ENCODE measurements at regions not wholly inside any gene's neighbourhood (a gene's known extent, or its start where the extent isn't known, plus 50 kb on each side); places are given as distances from the start of the nearest gene placed in this dataset.

- Histone ChIP-seq H3K27ac (no peak overlapping the region), H3K36me3 (no peaks in the 10 kb centered on the region), H3K9me3 (no peaks in the 10 kb centered on the region), H3K4me1 (no peaks in the 10 kb centered on the region), H3K4me3 (no peak overlapping the region), H3K27me3 (no peaks in the 10 kb centered on the region)
- 80 to 87% methylated on average over 13 of the region's 13 CpGs for WGBS, 2 donors
- DNase-seq (no peak), ATAC-seq (ENCODE audit: low FRiP score in 2 of 2) (no peak)
- TF ChIP-seq POLR2A (IDR thresholded peaks at IDR 0.05) = no peak
- no peak for TF ChIP-seq EP300 (IDR thresholded peaks at IDR 0.05)
- no peak for TF ChIP-seq CTCF (IDR thresholded peaks at IDR 0.05)
- TF ChIP-seq POLR2AphosphoS5 (IDR thresholded peaks at IDR 0.05) = no peak
Observed at GRCh38 chr4:12746221-12746620, 737.9 kb downstream of the RAB28 start.

GRCh38 chr4:12734586-12734985 is 749.6 kb downstream of the RAB28 start:
- Histone ChIP-seq H3K4me1 (no peaks in the 10 kb centered on the region), H3K9me3 (no peaks in the 10 kb centered on the region), H3K4me3 (no peak overlapping the region), H3K27me3 (no peaks in the 10 kb centered on the region), H3K36me3 (no peaks in the 10 kb centered on the region), H3K27ac (no peak overlapping the region)
- ATAC-seq (ENCODE audit: low FRiP score in 2 of 2) (no peak), DNase-seq (no peak)
- WGBS, 2 donors = 60 to 67% methylated on average over 2 of the region's 2 CpGs
- no peak for TF ChIP-seq EP300 (IDR thresholded peaks at IDR 0.05)
- TF ChIP-seq POLR2AphosphoS5 (IDR thresholded peaks at IDR 0.05) = no peak
- TF ChIP-seq POLR2A (IDR thresholded peaks at IDR 0.05) = no peak
- TF ChIP-seq CTCF (IDR thresholded peaks at IDR 0.05) = no peak

- no peak for TF ChIP-seq POLR2A (IDR thresholded peaks at IDR 0.05)
- no peak for TF ChIP-seq POLR2AphosphoS5 (IDR thresholded peaks at IDR 0.05)
- TF ChIP-seq CTCF (IDR thresholded peaks at IDR 0.05) = peak in 1 of 6 experiments; percentile 29
- no peak for TF ChIP-seq EP300 (IDR thresholded peaks at IDR 0.05)
- DNase-seq (no peak), ATAC-seq (ENCODE audit: low FRiP score in 2 of 2) (no peak)
- Histone ChIP-seq H3K4me1 (no peaks in the 10 kb centered on the region), H3K4me3 (no peak overlapping the region), H3K9me3 (no peaks in the 10 kb centered on the region), H3K27ac (no peak overlapping the region), H3K36me3 (no peaks in the 10 kb centered on the region), H3K27me3 (no peaks in the 10 kb centered on the region)
- WGBS, 2 donors = 0 to 3% methylated on average over 1 of the region's 1 CpG
Observed at GRCh38 chr4:12729384-12729783, 754.8 kb downstream of the RAB28 start.

- DNase-seq (no peak), ATAC-seq (ENCODE audit: low FRiP score in 2 of 2) (peak in 1 of 2 donors; percentile 60)
- H3K9me3 ChIP-seq = no peaks in the 10 kb centered on the region
- H3K4me3 ChIP-seq = no peak overlapping the region
- H3K27me3 ChIP-seq = no peaks in the 10 kb centered on the region
- H3K27ac ChIP-seq = no peak overlapping the region
- no peaks in the 10 kb centered on the region for H3K4me1 ChIP-seq
- TF ChIP-seq POLR2A (IDR thresholded peaks at IDR 0.05) (no peak), EP300 (IDR thresholded peaks at IDR 0.05) (no peak), POLR2AphosphoS5 (IDR thresholded peaks at IDR 0.05) (no peak), CTCF (IDR thresholded peaks at IDR 0.05) (peak in 4 of 6 experiments; percentile 14 to 29 (median 15))
- H3K36me3 ChIP-seq = no peaks in the 10 kb centered on the region
- 41 to 42% methylated on average over 5 of the region's 5 CpGs for WGBS, 2 donors
Observed at GRCh38 chr4:12724510-12724909, 759.6 kb downstream of the RAB28 start.

GRCh38 chr4:12723849-12724447 is 760.2 kb downstream of the RAB28 start:
- Histone ChIP-seq H3K4me3 (no peak overlapping the region), H3K36me3 (no peaks in the 10 kb centered on the region), H3K27me3 (no peaks in the 10 kb centered on the region), H3K9me3 (no peaks in the 10 kb centered on the region), H3K27ac (no peak overlapping the region), H3K4me1 (no peaks in the 10 kb centered on the region)
- no peak for TF ChIP-seq POLR2AphosphoS5 (IDR thresholded peaks at IDR 0.05)
- no peak for DNase-seq
- WGBS, 2 donors = 24 to 34% methylated on average over 7 of the region's 7 CpGs
- ATAC-seq (ENCODE audit: low FRiP score in 2 of 2) = peak in 1 of 2 donors; percentile 45
